ENCODE measurements at regions not wholly inside any gene's neighbourhood (a gene's known extent, or its start where the extent isn't known, plus 50 kb on each side); places are given as distances from the start of the nearest gene placed in this dataset.

GRCh38 chr2:55973673-55974072, 50.1 kb upstream of the EFEMP1 start:
- no peak for DNase-seq (ENCODE audit: low spot score)

GRCh38 chr2:55976681-55977080, 53.1 kb upstream of the EFEMP1 start:
- no peak for DNase-seq (ENCODE audit: low spot score)

GRCh38 chr2:55985406-55985805, 61.8 kb upstream of the EFEMP1 start:
- peak; percentile 5 for DNase-seq (ENCODE audit: low spot score)

GRCh38 chr2:55986001-55986400, 62.4 kb upstream of the EFEMP1 start:
- no peak for DNase-seq (ENCODE audit: low spot score)

- DNase-seq (ENCODE audit: low spot score) = no peak
Measured at GRCh38 chr2:55986700-55987440, 63.3 kb upstream of the EFEMP1 start.

- DNase-seq (ENCODE audit: low spot score) = no peak
Measured at GRCh38 chr2:55989405-55989804, 65.8 kb upstream of the EFEMP1 start.

GRCh38 chr2:55992455-55992854, 68.9 kb upstream of the EFEMP1 start:
- DNase-seq (ENCODE audit: low spot score) = no peak

- no peak for DNase-seq (ENCODE audit: low spot score)
Measured at GRCh38 chr2:55993685-55994084, 70.1 kb upstream of the EFEMP1 start.

GRCh38 chr2:55995211-55995610, 71.6 kb upstream of the EFEMP1 start:
- no peak for DNase-seq (ENCODE audit: low spot score)

- no peak for DNase-seq (ENCODE audit: low spot score)
Measured at GRCh38 chr2:55995902-55996301, 72.3 kb upstream of the EFEMP1 start.

- no peak for DNase-seq (ENCODE audit: low spot score)
Measured at GRCh38 chr2:55999231-55999630, 75.6 kb upstream of the EFEMP1 start.

- DNase-seq (ENCODE audit: low spot score) = no peak
Measured at GRCh38 chr2:55999790-56000189, 76.2 kb upstream of the EFEMP1 start.

GRCh38 chr2:56001947-56002346, 78.4 kb upstream of the EFEMP1 start:
- DNase-seq (ENCODE audit: low spot score) = no peak

GRCh38 chr2:56008661-56009431, 85.3 kb upstream of the EFEMP1 start:
- no peak for DNase-seq (ENCODE audit: low spot score)

- DNase-seq (ENCODE audit: low spot score) = no peak
Measured at GRCh38 chr2:56009758-56010458, 86.3 kb upstream of the EFEMP1 start.

- no peak for DNase-seq (ENCODE audit: low spot score)
Measured at GRCh38 chr2:56011624-56012023, 88.0 kb upstream of the EFEMP1 start.

GRCh38 chr2:56012221-56012765, 88.7 kb upstream of the EFEMP1 start:
- DNase-seq (ENCODE audit: low spot score) = no peak

- no peak for DNase-seq (ENCODE audit: low spot score)
Measured at GRCh38 chr2:56013475-56013874, 89.9 kb upstream of the EFEMP1 start.

GRCh38 chr2:56014046-56014730, 90.6 kb upstream of the EFEMP1 start:
- no peak for DNase-seq (ENCODE audit: low spot score)

- no peak for DNase-seq (ENCODE audit: low spot score)
Measured at GRCh38 chr2:56015711-56016115, 92.1 kb upstream of the EFEMP1 start.

GRCh38 chr2:56017784-56018183, 94.2 kb upstream of the EFEMP1 start:
- no peak for DNase-seq (ENCODE audit: low spot score)

GRCh38 chr2:56018267-56018666, 94.7 kb upstream of the EFEMP1 start:
- DNase-seq (ENCODE audit: low spot score) = no peak
